GM19240 (cell line): ENCODE measurements at regions not wholly inside any gene's neighbourhood (a gene's known extent, or its start where the extent isn't known, plus 50 kb on each side); places are given as distances from the start of the nearest gene placed in this dataset.
"Not testable (repeated sequence)": the region's sequence is repeated elsewhere in the genome, so short reads cannot be mapped to it uniquely, and the experiment has no call there.

Source experiments
- DNase-seq: peaks from one replicate; pipeline ENCODE4 v3.0.0; 2011; ENCODE audit warnings: low spot score; ENCODE audit not compliant: insufficient read length

DNA sequence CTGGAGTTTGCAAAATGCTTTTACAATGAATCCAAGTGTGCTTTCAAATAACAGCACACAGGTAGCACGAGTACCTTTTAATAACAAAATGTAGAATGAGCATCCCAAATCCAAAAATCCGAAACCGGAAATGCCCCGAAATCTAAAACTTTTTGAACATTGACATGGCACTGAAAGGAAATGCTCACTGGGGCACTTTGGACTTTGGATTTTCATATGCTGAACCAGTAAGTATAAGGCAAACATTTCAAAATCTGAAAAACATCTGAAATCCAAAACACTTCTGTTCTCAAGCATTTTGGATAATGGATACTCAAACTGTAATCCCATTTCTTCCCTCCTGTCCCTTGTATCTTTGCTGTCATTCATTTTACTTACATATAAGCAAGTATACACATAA lies 50.1 kb downstream of the GCNT4 start:
- no peak for DNase-seq

DNA sequence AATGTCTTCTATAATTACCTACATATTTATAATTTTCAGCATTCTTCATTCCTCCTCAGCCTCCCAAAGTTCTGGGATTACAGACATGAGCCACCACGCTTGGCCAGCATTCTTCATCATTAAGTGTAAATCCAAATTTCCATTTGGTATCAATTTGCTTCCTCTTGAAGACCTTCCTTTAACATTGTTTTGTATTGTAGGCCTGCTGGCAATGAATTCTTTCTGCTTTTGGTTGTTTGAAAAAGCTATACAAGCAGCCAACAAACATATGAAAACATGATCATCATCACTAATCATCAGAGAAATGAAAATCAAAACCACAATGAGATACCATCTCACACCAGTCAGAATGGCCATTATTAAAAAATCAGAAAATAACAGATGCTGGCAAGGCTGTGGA lies 56.4 kb downstream of the GCNT4 start:
- DNase-seq = no peak

- no peak for DNase-seq
Observed at GRCh38 chr5:74994826-74995225, 57.5 kb downstream of the GCNT4 start.

GRCh38 chr5:74993743-74994142 lies 58.6 kb downstream of the GCNT4 start:
- no peak for DNase-seq

DNA sequence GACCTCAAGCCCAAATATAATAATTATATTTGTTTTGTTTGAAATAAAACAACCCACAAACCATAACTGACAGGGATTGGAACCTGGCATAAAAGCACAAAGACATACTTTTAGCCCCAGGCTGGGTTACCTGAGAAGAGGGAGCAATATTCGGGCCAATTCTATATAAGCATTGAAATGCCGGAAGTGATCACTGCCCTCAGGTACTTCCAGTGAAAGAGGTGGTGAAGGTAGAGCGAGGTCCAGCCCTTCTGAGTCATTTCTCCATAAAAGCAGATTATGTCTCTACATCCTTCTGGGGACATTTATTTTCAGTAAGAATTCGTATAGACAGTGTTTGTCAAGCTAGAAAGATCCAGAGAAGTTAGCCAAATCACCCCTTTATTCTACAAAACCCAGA lies 59.6 kb downstream of the GCNT4 start:
- DNase-seq = no peak

DNA sequence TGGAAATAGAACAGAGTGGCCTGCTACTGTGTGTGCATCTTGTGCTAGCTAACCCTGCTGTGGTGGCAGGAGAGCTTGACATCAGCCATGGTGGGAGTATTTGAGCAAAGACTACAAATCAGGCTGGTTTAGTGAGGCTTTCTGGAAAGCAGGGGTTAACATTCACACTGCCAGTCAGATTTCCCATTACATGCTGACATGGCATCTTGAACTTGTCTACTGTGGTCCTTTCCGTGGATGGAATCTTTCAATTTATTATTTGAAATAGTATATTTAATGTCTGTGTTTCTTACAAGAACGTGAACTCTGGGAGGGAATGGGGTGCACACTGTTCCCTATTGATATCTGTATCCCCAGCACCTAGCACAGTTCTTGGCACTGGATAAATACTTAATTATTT lies 60.8 kb downstream of the GCNT4 start:
- no peak for DNase-seq

DNA sequence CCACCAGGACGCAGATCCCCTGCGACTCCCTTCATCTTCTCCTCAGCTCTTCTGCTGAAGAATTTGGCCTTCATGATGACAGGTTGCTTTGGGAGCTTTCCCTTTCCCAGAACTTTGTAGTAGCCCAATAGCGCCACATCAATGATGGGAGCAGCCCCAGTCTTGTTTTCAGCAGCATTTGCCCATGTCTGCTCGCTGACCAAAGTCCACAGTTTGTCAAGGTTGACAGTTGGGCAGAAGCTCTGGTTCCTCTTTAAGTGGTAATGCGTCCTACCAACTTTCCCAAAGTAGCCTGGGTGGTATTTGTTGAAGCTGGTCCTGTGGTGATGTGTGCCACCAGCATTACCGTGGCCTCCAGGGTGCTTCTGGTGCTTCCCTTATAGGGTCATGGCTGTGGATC lies 62.2 kb downstream of the GCNT4 start:
- DNase-seq = no peak

- no peak for DNase-seq
Observed at GRCh38 chr5:74988273-74988983, 63.9 kb downstream of the GCNT4 start.

DNA sequence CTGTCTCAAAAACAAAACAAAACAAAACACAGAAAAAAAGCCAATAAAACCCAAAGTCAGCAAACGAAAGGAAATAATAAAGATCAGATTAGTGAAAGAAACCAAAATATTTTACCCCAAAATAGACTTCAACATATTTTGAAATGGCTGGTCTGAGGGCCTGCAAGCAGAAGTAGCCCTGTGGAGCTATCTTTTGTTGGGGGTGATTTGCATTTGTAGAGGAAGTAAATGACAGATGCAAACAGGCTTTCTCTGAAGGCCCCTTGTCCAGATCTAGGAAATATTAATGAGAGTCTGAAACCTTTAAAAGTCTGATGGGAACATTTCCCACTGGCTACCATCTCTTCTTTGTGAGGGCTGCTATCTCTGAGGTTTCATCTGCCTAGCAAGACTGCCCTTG lies 74.0 kb downstream of the GCNT4 start:
- no peak for DNase-seq

- DNase-seq = no peak
Observed at GRCh38 chr5:74977471-74977870, 74.9 kb downstream of the GCNT4 start.

DNA sequence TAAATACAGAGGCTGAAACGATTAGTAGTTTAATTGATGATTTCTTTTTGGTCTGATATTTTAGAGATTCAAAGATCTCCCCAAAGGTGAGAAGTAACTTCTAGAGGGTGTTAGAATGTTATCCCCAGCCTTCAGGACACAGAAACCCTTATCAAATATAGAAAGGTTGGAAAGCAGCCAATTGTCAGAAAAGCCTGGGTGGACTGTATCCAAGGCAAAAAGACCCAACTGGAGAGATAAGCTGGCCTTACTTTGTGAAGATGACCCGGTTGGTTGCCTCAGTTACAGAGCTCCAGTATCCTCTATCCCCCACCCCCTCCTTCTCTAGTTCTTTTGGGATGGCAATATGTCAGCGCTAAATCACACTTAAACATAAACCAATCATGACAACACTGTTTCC lies 75.7 kb downstream of the GCNT4 start:
- DNase-seq = no peak

DNA sequence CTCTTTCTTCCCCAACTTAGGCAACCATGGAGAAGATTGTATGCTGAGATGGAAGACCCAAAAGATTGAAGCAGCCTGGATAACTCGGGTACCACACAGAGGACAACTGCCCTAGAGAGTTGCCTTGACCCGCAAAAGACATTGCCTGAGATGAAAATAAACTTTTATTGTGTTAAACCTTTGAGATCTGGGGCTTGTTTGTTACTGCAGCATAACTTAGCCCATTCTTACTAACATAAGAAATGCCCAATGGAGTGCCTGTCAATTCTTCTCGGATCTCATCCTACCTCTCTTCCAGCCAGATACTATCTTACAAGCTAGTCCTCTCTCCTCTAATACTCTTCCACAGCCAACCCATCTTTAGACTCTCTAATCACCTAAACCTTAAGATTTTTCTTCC lies 76.8 kb downstream of the GCNT4 start:
- no peak for DNase-seq

DNA sequence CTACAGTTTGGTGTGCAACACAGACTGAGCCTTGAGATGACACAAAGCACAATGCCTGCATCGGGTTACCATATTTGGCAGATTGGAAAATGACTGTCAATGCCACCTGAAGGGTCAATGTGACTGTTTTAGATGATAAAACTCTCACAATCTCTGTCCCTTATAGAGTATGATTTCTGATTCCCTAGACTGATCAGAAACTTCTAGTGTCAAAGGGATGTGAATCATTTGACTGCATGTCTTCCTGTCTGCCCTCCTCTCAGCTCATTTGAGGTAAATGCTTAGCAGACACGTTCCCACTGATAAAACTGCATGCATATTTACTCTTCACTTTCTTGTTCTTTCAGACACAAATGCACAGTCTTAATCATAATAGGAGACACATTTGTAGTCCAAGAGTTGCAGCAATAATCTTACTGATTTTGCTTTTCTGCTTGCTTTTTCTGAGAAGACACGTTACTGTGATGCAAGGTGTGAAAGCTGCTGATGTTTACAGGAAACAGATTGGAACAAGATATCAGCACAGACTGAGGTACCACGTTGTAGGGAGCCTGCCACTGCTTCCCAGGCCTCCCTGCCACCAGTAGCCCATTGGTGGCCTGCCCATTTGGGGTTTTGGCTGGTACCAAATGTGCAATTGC lies 77.8 kb downstream of the GCNT4 start:
- no peak for DNase-seq

DNA sequence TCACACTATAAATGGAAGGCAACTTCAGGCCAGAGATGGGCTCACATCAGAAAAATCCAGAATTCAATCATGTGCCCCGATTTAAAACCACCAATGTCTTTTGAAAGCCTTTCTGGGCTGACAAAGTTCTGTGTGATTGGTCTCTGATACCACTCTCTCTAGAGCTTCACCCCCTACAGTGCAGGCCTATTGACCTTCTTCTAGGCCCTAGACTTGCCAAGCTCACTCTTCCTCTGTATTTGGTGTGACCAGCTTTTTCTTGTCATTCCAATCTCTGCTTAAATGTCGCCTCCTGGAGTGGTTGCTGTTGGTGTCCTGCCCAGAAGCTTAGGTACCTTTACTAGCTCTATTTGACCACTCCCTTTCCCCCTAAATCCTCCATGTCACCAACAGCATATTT lies 78.7 kb downstream of the GCNT4 start:
- no peak for DNase-seq

GRCh38 chr5:74971947-74972460 lies 80.4 kb downstream of the GCNT4 start:
- DNase-seq = no peak

DNA sequence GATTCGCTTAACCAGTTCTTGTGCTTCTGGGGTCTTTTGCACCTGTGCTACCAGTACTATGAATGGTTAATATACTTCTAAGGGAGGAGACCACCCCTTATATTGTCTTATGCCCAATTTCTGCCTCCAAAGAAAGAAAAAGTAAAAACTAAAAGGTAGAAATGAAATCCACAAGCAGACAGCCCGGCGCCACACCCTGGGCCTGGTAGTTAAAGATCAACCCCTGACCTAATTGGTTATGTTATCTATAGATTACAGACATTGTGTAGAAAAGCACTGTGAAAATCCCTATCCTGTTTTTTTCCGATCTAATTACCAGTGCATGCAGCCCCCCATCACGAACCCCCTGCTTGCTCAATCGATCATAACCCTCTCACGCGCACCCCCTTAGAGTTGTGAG lies 81.5 kb downstream of the GCNT4 start:
- not testable (repeated sequence) for DNase-seq

- DNase-seq = no peak
Observed at GRCh38 chr5:74969726-74970125, 82.6 kb downstream of the GCNT4 start.

DNA sequence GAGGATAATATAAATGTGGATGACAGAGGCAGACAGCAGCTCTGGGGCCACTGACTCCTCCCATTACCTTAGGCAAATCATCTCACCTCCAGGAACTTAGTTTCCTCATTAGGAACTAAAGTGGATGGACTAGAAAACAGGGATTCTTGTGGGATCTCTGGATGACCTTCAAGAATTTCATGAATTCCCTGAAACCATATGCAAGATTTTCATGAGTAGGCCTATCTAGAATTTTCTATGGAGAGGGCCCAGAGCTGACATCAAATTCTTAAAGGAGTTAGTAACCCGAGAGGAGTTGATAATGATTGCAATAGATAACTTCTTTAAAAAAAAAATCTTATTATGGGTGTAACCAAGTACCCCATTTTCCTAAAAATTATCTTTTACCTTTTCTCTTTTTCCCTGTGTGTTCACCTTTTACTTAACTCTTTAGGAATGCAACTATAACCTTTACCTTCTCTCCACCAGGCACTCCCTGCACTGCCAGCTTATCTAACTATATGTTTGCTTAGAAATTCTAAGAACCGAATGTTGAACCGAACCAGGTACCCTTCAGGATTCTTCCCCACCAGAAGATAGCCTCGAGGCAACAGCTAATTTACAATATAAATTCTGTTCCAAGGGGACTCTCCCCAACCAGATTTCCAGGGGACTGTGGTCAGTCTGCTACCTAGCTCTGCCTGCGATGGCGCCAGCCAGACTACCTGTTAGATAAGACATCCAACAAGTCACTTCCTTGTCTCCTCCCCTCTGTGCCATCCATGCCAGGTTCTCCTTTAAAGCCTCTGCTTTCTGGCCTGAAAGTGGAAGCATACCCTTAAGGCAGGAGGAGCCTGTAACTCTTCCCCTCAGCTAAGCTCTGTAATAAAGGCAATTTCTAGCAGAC lies 86.0 kb downstream of the GCNT4 start:
- DNase-seq = no peak

- no peak for DNase-seq
Observed at GRCh38 chr5:74963407-74963806, 89.0 kb downstream of the GCNT4 start.

GRCh38 chr5:74957906-74958305 lies 91.7 kb upstream of the FAM169A start:
- DNase-seq = no peak

DNA sequence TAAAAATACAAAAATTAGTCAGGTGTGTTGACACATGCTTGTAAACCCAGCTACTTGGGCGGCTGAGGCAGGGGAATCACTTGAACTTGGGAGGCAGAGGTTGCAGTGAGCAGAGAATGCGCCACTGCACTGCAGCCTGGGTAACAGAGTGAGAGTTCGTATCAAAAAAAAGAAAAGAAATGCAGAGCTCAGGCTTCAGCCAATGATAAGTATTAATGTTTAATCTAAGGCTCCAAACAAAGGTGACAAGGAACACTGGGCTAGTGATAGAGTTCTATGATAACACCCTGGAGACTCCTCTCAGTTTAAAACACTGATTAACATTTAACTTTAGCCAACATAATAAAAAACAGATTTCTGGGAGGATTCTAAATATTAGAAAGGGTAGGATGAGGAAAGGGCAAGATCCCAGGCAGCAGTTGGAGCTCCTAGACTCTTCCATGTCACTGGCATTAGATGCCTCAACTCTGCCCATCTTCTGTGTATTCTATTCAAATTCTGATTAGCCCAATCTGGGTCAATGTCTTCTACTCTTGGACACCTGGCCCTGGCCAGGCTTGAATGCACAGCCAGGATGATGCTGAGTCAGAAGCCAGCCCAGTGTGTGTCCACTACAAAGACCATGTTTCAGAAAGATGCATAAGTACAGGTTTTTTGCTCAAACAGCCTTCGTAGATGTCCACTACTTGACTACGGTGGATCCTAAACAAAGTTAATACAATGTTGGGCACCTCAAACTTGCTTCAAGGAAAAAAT lies 91.0 kb upstream of the FAM169A start:
- no peak for DNase-seq
